Type B pancreatic cell (in vitro differentiated cells): ENCODE measurements at regions not wholly inside any gene's neighbourhood (a gene's known extent, or its start where the extent isn't known, plus 50 kb on each side); places are given as distances from the start of the nearest gene placed in this dataset.

Source experiments
- DNase-seq: peaks from one replicate; pipeline ENCODE4 v3.0.0; 2021; ENCODE audit warnings: mixed read lengths; ENCODE audit not compliant: unreplicated experiment; ENCODE audit errors: extremely low spot score
- H3K27ac Mint-ChIP-seq: 2 replicates; pipeline ENCODE4 v1.8.0; 2021; ENCODE audit warnings: mild to moderate bottlenecking, mixed read lengths
- H3K27me3 Mint-ChIP-seq: 2 replicates; pipeline ENCODE4 v1.8.0; 2021; ENCODE audit warnings: mixed read lengths
- H3K36me3 Mint-ChIP-seq: 2 replicates; pipeline ENCODE4 v1.8.0; 2021; ENCODE audit warnings: mixed read lengths
- H3K4me1 Mint-ChIP-seq: one replicate; pipeline ENCODE4 v1.8.0; 2021; ENCODE audit warnings: mixed read lengths; ENCODE audit not compliant: unreplicated experiment
- H3K4me3 Mint-ChIP-seq: 2 replicates; pipeline ENCODE4 v1.8.0; 2021; ENCODE audit warnings: mild to moderate bottlenecking, mixed read lengths
- H3K9me3 Mint-ChIP-seq: 2 replicates; pipeline ENCODE4 v1.8.0; 2021; ENCODE audit warnings: mixed read lengths
- TF ChIP-seq, protein P1 (sequence below): fragments of 200-600 bp; sonication (generic); conservative IDR thresholded peaks from 2 replicates; pipeline ENCODE4 v1.5.0; 2021; ENCODE audit warnings: antibody characterized with exemption, mild to moderate bottlenecking

DNA sequence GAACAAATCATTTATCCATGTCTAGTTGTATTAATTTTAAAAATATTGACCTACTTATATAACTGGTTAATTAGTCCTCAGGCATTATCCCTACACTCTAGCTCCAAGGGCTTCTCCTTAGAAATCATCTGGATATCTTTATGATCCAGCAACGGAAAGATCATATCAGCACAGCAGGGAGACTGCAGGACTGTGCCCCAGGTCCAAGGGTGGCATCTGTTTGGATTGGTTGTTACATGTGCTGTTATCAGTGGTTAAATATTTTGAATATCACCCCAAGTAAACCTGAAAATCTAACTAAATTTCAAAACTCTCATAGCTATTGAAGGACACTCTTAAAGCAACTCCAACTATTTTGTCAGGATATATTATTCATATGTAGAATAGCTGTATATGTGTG is 556.2 kb upstream of the ZEB2 start:
- Mint-ChIP-seq H3K4me3 (no peak overlapping the region), H3K4me1 (no peaks in the 10 kb centered on the region)

DNA sequence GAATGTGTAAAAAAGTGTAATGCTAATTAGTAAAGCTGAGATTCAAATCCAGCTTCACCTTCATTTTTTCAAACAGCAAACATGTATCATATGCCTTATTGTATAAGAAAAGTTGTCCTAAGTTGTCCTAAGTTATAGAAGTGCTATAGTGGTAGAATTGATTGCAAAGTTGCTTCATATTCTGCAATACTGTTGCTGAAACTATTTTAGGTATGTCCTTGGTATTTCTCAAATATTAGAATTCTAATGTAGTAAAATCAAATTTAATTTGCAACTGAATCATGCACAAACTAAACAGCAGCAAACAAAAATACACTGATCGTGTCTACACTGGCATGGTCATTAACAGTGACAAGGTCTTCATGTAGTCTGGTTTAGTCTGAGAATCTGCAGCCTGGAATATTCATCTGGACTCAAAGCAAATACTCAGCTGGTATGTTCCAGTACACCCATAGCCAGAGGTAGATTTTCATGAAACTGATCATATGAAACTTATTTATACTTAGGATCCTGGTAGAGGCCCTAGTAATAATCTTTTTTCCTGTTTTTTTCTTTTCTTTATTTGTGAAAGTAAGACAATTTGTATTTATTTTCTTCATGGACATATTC is 555.6 kb upstream of the ZEB2 start:
- no peak for DNase-seq
- TF ChIP-seq, protein P1, sequence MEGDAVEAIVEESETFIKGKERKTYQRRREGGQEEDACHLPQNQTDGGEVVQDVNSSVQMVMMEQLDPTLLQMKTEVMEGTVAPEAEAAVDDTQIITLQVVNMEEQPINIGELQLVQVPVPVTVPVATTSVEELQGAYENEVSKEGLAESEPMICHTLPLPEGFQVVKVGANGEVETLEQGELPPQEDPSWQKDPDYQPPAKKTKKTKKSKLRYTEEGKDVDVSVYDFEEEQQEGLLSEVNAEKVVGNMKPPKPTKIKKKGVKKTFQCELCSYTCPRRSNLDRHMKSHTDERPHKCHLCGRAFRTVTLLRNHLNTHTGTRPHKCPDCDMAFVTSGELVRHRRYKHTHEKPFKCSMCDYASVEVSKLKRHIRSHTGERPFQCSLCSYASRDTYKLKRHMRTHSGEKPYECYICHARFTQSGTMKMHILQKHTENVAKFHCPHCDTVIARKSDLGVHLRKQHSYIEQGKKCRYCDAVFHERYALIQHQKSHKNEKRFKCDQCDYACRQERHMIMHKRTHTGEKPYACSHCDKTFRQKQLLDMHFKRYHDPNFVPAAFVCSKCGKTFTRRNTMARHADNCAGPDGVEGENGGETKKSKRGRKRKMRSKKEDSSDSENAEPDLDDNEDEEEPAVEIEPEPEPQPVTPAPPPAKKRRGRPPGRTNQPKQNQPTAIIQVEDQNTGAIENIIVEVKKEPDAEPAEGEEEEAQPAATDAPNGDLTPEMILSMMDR, result no peak
- no peak overlapping the region for H3K4me3 Mint-ChIP-seq
- no peaks in the 10 kb centered on the region for H3K4me1 Mint-ChIP-seq
- peaks cover 4% of the 10 kb centered on the region for H3K27me3 Mint-ChIP-seq
- H3K36me3 Mint-ChIP-seq, result peaks cover 5% of the 10 kb centered on the region
- H3K27ac Mint-ChIP-seq, result no peak overlapping the region
- H3K9me3 Mint-ChIP-seq, result peaks cover 6% of the 10 kb centered on the region

More for the DNA sequence above, 556.2 kb upstream of the ZEB2 start:
- Mint-ChIP-seq H3K27me3 (peaks cover 4% of the 10 kb centered on the region), H3K9me3 (peaks cover 5% of the 10 kb centered on the region), H3K36me3 (peaks cover 5% of the 10 kb centered on the region), H3K27ac (no peak overlapping the region)
- TF ChIP-seq, protein P1, result no peak
- DNase-seq, result no peak

DNA sequence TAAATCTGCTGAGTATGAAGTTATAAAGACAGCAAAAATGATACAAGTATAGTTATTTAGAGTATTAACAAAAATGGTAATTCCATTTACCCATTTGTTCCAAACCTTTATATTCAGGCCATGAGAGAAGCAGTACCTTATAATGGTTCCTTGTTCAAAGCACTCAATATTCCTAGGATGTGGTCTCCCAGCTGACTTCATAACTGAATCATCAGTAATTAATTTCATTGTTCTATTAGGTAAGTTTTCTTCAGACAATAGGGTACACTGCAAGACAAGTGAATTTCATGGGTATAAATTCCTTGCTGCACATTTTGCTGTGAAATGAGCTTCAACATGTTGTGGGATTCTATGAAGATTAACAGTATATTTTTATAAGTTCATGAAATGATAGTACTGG is 550.8 kb upstream of the ZEB2 start:
- DNase-seq, result no peak
- Mint-ChIP-seq H3K27ac (no peak overlapping the region), H3K4me3 (no peak overlapping the region), H3K36me3 (peaks cover 8% of the 10 kb centered on the region), H3K4me1 (peaks cover 14% of the 10 kb centered on the region), H3K27me3 (peaks cover 12% of the 10 kb centered on the region), H3K9me3 (peaks cover 14% of the 10 kb centered on the region)
- TF ChIP-seq, protein P1, result no peak

DNA sequence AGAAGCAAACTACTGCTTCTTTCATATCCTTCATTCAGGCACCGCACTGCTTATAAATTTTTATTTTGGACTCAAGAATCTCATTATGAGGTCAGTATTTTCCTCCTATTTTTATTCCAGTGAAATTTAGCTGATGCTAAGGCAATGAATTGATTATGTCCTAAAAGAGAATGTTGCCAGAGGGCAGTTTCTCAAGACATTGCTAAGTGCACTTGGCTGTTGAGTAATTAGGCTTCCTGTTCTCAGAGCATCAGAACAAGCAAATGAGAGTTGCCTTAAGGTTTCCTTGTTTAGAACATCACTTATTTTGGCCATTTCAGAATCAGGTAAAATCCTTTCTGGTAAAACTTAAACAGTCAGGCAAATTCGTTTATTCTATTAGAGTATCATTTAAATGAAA is 548.6 kb upstream of the ZEB2 start:
- Mint-ChIP-seq H3K27ac (no peak overlapping the region), H3K4me3 (no peak overlapping the region), H3K27me3 (peaks cover 12% of the 10 kb centered on the region), H3K4me1 (peaks cover 14% of the 10 kb centered on the region), H3K9me3 (peaks cover 16% of the 10 kb centered on the region), H3K36me3 (peaks cover 8% of the 10 kb centered on the region)
- TF ChIP-seq, protein P1, result no peak
- no peak for DNase-seq

DNA sequence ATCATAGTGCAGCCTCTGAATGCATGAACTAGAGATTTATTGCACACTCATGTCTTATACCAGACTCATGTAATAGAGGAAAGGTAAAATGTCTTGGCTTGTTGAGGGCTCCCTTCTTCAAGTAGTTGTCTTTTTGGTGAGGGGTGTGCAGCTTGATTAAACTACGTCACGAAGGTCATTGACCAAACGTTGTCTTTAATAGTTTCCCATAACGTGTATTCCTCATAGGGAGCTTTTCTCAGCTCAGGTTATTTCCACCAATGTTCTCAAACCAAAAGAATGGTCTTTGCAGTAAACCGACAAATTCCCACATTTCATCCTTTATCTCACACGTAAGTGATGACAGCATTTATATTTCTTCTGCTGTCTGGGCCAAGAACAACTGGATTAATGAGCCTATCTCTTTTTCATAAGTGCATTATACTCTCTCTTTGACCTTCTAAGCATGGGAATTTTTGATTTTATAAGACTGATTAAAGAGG is 547.7 kb upstream of the ZEB2 start:
- peaks cover 18% of the 10 kb centered on the region for H3K9me3 Mint-ChIP-seq
- TF ChIP-seq, protein P1, result no peak
- H3K27me3 Mint-ChIP-seq, result peaks cover 12% of the 10 kb centered on the region
- peaks cover 8% of the 10 kb centered on the region for H3K36me3 Mint-ChIP-seq
- H3K4me3 Mint-ChIP-seq, result no peak overlapping the region
- peaks cover 14% of the 10 kb centered on the region for H3K4me1 Mint-ChIP-seq
- no peak for DNase-seq
- no peak overlapping the region for H3K27ac Mint-ChIP-seq
